HepG2 (cell line): ENCODE measurements at regions not wholly inside any gene's neighbourhood (a gene's known extent, or its start where the extent isn't known, plus 50 kb on each side); places are given as distances from the start of the nearest gene placed in this dataset.

Experiments
- GABPA ChIP-seq, 2 experiments: IDR thresholded peaks; 2 replicates each; pipeline ENCODE4 v1.6.1; 2011 to 2016; ENCODE audit warnings: low read depth in 2 of 2, low read length in 1 of 2, missing biosample characterization in 1 of 2, missing genetic modification characterization in 1 of 2
- GATAD2A ChIP-seq: IDR thresholded peaks from 2 replicates; pipeline ENCODE4 v1.6.1; 2016
- GMEB2 ChIP-seq: IDR thresholded peaks from 2 replicates; pipeline ENCODE4 v1.6.1; 2016; ENCODE audit warnings: missing biosample characterization, missing genetic modification reagents, low read depth
- HNRNPUL1 ChIP-seq: fragments of 200-400 bp; formaldehyde crosslinking; IDR thresholded peaks from 2 replicates; pipeline ENCODE4 v1.6.1; 2017; ENCODE audit warnings: low read depth, mild to moderate bottlenecking, low read length, moderate library complexity
- HOXA9 ChIP-seq: sonication (generic); formaldehyde crosslinking; IDR thresholded peaks from 2 replicates; pipeline ENCODE4 v1.8.1; 2022; ENCODE audit warnings: missing genetic modification reagents, mild to moderate bottlenecking, moderate library complexity, borderline replicate concordance
- KDM5B ChIP-seq: sonication (generic); formaldehyde crosslinking; IDR thresholded peaks from 2 replicates; pipeline ENCODE4 v1.4.0; 2020; ENCODE audit warnings: missing genetic modification reagents, mild to moderate bottlenecking, borderline replicate concordance
- KLF13 ChIP-seq: sonication (generic); formaldehyde crosslinking; IDR thresholded peaks from 2 replicates; pipeline ENCODE4 v1.4.0; 2020; ENCODE audit warnings: mild to moderate bottlenecking, missing genetic modification reagents
- KLF15 ChIP-seq: sonication (generic); formaldehyde crosslinking; IDR thresholded peaks from 2 replicates; pipeline ENCODE4 v1.8.1; 2023; ENCODE audit warnings: borderline replicate concordance, mild to moderate bottlenecking, inconsistent platforms, missing genetic modification reagents, mixed read lengths
- MATR3 ChIP-seq: sonication (generic); formaldehyde crosslinking; IDR thresholded peaks from 2 replicates; pipeline ENCODE4 v1.4.0; 2020; ENCODE audit warnings: missing genetic modification reagents
- NR2F1 ChIP-seq, 2 experiments: fragments of 450-650 bp in 1 of 2; formaldehyde crosslinking in 1 of 2; IDR thresholded peaks; 2 replicates each; pipeline versions ENCODE4 v1.5.0 to v1.6.1; 2016 to 2020; ENCODE audit warnings: mild to moderate bottlenecking in 1 of 2, missing compliant biosample characterization in 1 of 2, missing genetic modification reagents in 1 of 2, moderate library complexity in 1 of 2
- POLR2G ChIP-seq: fragments of 200-400 bp; formaldehyde crosslinking; IDR thresholded peaks from 2 replicates; pipeline ENCODE4 v1.6.1; 2018; ENCODE audit warnings: mild to moderate bottlenecking, low read depth, low read length, moderate library complexity
- REXO4 ChIP-seq: sonication (generic); formaldehyde crosslinking; IDR thresholded peaks from 2 replicates; pipeline ENCODE4 v1.8.0; 2022; ENCODE audit warnings: missing genetic modification reagents, mild to moderate bottlenecking, borderline replicate concordance
- SRSF9 ChIP-seq: fragments of 200-400 bp; formaldehyde crosslinking; IDR thresholded peaks from 2 replicates; pipeline ENCODE4 v1.6.1; 2018; ENCODE audit warnings: borderline replicate concordance, mild to moderate bottlenecking, low read depth, low read length; ENCODE audit not compliant: insufficient read depth, poor library complexity, severe bottlenecking
- YEATS4 ChIP-seq: sonication (generic); formaldehyde crosslinking; IDR thresholded peaks from 2 replicates; pipeline ENCODE4 v1.4.0; 2020; ENCODE audit warnings: missing genetic modification reagents, borderline replicate concordance
- ZBTB49 ChIP-seq: sonication (generic); formaldehyde crosslinking; IDR thresholded peaks from 2 replicates; pipeline ENCODE4 v1.4.0; 2020; ENCODE audit warnings: missing genetic modification reagents, borderline replicate concordance
- ZNF460 ChIP-seq: sonication (generic); formaldehyde crosslinking; IDR thresholded peaks from 2 replicates; pipeline ENCODE4 v1.5.1; 2020; ENCODE audit warnings: missing genetic modification reagents, mild to moderate bottlenecking, borderline replicate concordance
- ZNF552 ChIP-seq: sonication (generic); formaldehyde crosslinking; IDR thresholded peaks from 2 replicates; pipeline ENCODE4 v1.9.0; 2022; ENCODE audit warnings: missing genetic modification reagents, mild to moderate bottlenecking, borderline replicate concordance
- ZNF569 ChIP-seq: sonication (generic); formaldehyde crosslinking; IDR thresholded peaks from 2 replicates; pipeline ENCODE4 v1.5.0; 2020; ENCODE audit warnings: mild to moderate bottlenecking, missing genetic modification reagents, moderate library complexity, borderline replicate concordance
- ZNF724P ChIP-seq: sonication (generic); formaldehyde crosslinking; IDR thresholded peaks from 2 replicates; pipeline ENCODE4 v1.8.0; 2022; ENCODE audit warnings: missing genetic modification reagents, borderline replicate concordance
- ZNF75D ChIP-seq: sonication (generic); formaldehyde crosslinking; IDR thresholded peaks from 2 replicates; pipeline ENCODE4 v1.8.1; 2023; ENCODE audit warnings: missing genetic modification reagents, mild to moderate bottlenecking, borderline replicate concordance
- ZNF768 ChIP-seq: sonication (generic); formaldehyde crosslinking; IDR thresholded peaks from 2 replicates; pipeline ENCODE4 v1.4.0; 2020; ENCODE audit warnings: missing genetic modification reagents
- ZNF879 ChIP-seq: sonication (generic); formaldehyde crosslinking; IDR thresholded peaks from 2 replicates; pipeline ENCODE4 v1.8.1; 2023; ENCODE audit warnings: missing genetic modification reagents
- TF ChIP-seq, protein P1 (sequence below): sonication (generic); formaldehyde crosslinking; IDR thresholded peaks from 2 replicates; pipeline ENCODE4 v1.4.0; 2020; ENCODE audit warnings: mild to moderate bottlenecking, missing genetic modification reagents
- TF ChIP-seq, protein P2 (sequence below): IDR thresholded peaks from 2 replicates; pipeline ENCODE4 v1.6.1; 2016; ENCODE audit warnings: missing genetic modification reagents, missing compliant biosample characterization

DNA sequence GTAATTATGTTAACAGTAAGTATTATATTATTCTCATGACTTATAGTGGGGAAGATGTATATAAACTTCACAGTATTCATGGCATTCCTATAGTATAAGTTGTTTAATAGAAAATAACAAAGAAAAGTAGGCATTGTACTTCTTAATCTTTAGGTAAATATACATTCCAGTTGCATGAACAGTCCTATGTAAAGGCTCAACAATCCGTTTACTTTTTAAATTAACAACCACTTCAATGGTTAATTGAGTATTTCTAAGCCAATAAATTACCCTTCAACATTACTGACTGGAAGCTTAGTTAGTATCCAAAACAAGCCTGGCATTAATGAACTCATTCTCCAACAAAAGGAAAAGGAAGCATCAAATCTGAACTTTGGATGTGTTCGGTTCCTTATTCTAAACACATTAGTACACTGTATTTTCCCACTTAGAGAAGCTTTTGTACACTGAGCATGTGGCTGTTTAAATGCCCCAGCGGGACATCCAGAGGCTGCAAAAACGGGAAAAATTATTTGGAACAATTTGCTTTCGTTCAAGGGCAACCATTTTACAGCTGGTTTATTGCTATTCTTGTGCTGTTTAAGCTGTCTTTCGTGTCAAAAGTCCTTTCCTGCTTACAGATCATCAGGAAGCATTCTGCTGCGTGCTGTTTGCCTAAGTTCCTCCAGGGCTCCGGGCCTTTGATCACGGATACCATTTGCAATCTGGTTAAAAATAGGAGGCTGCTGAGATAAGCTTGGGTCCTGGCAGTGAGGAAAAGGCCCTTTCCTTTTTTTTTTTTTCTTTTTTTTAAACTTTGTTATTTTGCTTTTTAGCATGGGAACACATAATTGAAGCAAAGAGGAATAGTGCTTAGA, 460.3 kb downstream of the SPRY1 start (continued):
- no peak for TF ChIP-seq SRSF9
- TF ChIP-seq GABPA (IDR thresholded peaks at IDR 0.05; ENCODE audit: low read depth, low read length), result no peak
- peak; percentile 50 for TF ChIP-seq GABPA (CRISPR knock-in tag; IDR thresholded peaks at IDR 0.05; ENCODE audit: low read depth)
- no peak for TF ChIP-seq ZNF460 (CRISPR knock-in tag)
- no peak for TF ChIP-seq ZNF879 (CRISPR knock-in tag)
- no peak for TF ChIP-seq KLF13 (CRISPR knock-in tag)
- TF ChIP-seq ZNF552, result no peak
- no peak for TF ChIP-seq ZNF768 (CRISPR knock-in tag)
- TF ChIP-seq, protein P1, sequence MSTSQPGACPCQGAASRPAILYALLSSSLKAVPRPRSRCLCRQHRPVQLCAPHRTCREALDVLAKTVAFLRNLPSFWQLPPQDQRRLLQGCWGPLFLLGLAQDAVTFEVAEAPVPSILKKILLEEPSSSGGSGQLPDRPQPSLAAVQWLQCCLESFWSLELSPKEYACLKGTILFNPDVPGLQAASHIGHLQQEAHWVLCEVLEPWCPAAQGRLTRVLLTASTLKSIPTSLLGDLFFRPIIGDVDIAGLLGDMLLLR (CRISPR knock-in tag), result no peak
- no peak for TF ChIP-seq ZNF569
- no peak for TF ChIP-seq ZNF724P (CRISPR knock-in tag)
- no peak for TF ChIP-seq ZBTB49 (CRISPR knock-in tag)
- TF ChIP-seq HOXA9, result no peak
- no peak for TF ChIP-seq KDM5B (CRISPR knock-in tag)
- no peak for TF ChIP-seq MATR3 (CRISPR knock-in tag)
- TF ChIP-seq KLF15 (CRISPR knock-in tag), result no peak
- TF ChIP-seq, protein P2, sequence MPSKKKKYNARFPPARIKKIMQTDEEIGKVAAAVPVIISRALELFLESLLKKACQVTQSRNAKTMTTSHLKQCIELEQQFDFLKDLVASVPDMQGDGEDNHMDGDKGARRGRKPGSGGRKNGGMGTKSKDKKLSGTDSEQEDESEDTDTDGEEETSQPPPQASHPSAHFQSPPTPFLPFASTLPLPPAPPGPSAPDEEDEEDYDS (CRISPR knock-in tag), result no peak
- TF ChIP-seq HNRNPUL1, result no peak
- no peak for TF ChIP-seq REXO4
- peak; percentile 33; the same call in 1 of the 2 replicates for TF ChIP-seq YEATS4
- TF ChIP-seq GMEB2 (CRISPR knock-in tag), result no peak
- no peak for TF ChIP-seq NR2F1 (CRISPR knock-in tag; IDR thresholded peaks at IDR 0.05)
- peak; percentile 50 for TF ChIP-seq POLR2G
- no peak for TF ChIP-seq ZNF75D (CRISPR knock-in tag)
- TF ChIP-seq GATAD2A (CRISPR knock-in tag), result peak; percentile 68
